ENCODE measurements at regions not wholly inside any gene's neighbourhood (a gene's known extent, or its start where the extent isn't known, plus 50 kb on each side); places are given as distances from the start of the nearest gene placed in this dataset.

- TF ChIP-seq POLR2A (IDR thresholded peaks at IDR 0.05) (no peak), CTCF (IDR thresholded peaks at IDR 0.05) (no peak)
Measured at GRCh38 chr6:145274083-145274482, 461.2 kb downstream of the EPM2A start.
